ENCODE measurements at regions not wholly inside any gene's neighbourhood (a gene's known extent, or its start where the extent isn't known, plus 50 kb on each side); places are given as distances from the start of the nearest gene placed in this dataset.

DNA sequence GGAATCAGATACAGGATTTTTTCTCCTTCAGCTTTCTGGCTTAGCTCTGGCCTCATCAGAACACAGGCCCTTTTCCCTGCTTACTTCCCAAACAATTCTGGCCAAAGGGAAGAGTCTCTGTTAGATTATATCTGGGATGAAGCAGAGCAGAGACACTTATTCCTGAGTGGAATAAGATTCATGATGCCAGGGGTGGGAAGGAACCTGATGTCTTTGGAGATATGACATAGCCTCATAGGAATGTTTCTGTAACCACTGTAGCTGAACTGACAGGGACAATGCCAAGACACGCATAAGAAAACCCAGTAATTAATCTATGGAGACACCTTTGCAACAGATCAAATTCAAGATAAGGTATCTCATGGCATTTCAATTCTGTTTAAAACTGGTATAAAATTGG lies 177.1 kb upstream of the RAG2 start:
- TF ChIP-seq POLR2AphosphoS5 (IDR thresholded peaks at IDR 0.05) (no peak), POLR2A (IDR thresholded peaks at IDR 0.05) (no peak)
- TF ChIP-seq, protein P1, sequence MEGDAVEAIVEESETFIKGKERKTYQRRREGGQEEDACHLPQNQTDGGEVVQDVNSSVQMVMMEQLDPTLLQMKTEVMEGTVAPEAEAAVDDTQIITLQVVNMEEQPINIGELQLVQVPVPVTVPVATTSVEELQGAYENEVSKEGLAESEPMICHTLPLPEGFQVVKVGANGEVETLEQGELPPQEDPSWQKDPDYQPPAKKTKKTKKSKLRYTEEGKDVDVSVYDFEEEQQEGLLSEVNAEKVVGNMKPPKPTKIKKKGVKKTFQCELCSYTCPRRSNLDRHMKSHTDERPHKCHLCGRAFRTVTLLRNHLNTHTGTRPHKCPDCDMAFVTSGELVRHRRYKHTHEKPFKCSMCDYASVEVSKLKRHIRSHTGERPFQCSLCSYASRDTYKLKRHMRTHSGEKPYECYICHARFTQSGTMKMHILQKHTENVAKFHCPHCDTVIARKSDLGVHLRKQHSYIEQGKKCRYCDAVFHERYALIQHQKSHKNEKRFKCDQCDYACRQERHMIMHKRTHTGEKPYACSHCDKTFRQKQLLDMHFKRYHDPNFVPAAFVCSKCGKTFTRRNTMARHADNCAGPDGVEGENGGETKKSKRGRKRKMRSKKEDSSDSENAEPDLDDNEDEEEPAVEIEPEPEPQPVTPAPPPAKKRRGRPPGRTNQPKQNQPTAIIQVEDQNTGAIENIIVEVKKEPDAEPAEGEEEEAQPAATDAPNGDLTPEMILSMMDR (IDR thresholded peaks at IDR 0.05), result no peak
- Histone ChIP-seq H3K9me3 (no peaks in the 10 kb centered on the region), H3K36me3 (no peaks in the 10 kb centered on the region), H3K27me3 (no peaks in the 10 kb centered on the region), H3K4me3 (no peak overlapping the region), H3K4me1 (no peaks in the 10 kb centered on the region), H3K27ac (no peak overlapping the region)
- intact Hi-C loops (cut with DNase I; ENCODE audit: low total_unique reads), result no loop called here
- 64 to 81% (median 74%) methylated on average over 1 of the region's 1 CpG for WGBS, 5 donors
- DNase-seq, result no peak

DNA sequence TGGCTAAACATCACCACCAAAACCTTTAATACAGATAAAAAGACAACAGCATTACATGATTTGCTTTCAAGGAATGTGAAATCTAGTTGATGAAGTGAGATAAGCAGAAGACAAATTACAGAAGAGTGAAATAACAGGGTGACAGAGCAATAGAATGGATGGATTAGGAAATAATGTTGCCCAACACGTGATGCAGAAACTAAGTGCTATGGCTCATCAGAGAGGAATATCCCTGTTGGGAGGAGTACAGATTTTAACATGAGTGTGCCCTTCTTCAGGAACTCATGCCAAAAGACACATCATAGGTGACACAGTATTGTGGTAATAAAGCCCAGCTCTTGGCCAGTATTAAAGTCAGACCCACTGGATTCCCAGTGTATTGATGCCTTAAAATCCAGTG lies 176.6 kb upstream of the RAG2 start:
- WGBS, 5 donors, result 57 to 77% (median 68%) methylated on average over 1 of the region's 1 CpG
- H3K27me3 ChIP-seq, result no peaks in the 10 kb centered on the region
- H3K4me1 ChIP-seq, result no peaks in the 10 kb centered on the region
- no peaks in the 10 kb centered on the region for H3K9me3 ChIP-seq
- DNase-seq, result no peak
- H3K36me3 ChIP-seq, result no peaks in the 10 kb centered on the region
- no peak overlapping the region for H3K27ac ChIP-seq
- TF ChIP-seq POLR2AphosphoS5 (IDR thresholded peaks at IDR 0.05), result no peak
- TF ChIP-seq EP300 (IDR thresholded peaks at IDR 0.05), result no peak
- no peak for TF ChIP-seq POLR2A (IDR thresholded peaks at IDR 0.05)
- TF ChIP-seq, protein P1 (IDR thresholded peaks at IDR 0.05), result no peak
- intact Hi-C loops (cut with DNase I; ENCODE audit: low total_unique reads), result no loop called here
- H3K4me3 ChIP-seq, result no peak overlapping the region

DNA sequence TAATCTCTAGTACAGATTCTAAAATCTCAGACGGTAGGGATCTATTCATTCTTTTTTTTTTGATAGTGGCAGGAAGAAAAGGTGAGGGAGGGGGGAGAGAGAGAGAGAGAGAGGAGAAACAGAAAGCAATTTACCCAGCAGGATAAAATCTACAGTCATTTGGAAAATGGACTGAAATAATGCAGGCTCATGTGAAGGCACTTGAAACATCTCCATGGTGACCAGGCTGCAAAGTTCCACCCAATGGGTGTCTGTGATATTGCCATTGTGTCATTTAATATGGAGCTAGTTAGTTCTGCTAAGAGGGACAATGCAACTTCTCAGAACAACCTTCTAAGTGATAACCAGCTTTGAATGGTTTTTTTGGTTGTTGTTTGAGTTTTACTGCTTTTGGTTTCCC lies 165.2 kb upstream of the RAG2 start:
- no peak overlapping the region for H3K4me3 ChIP-seq
- H3K36me3 ChIP-seq, result no peaks in the 10 kb centered on the region
- TF ChIP-seq EP300 (IDR thresholded peaks at IDR 0.05) (no peak), POLR2AphosphoS5 (IDR thresholded peaks at IDR 0.05) (no peak), POLR2A (IDR thresholded peaks at IDR 0.05) (no peak)
- TF ChIP-seq, protein P1 (IDR thresholded peaks at IDR 0.05), result no peak
- WGBS, 5 donors, result 6 to 37% (median 17%) methylated on average over 1 of the region's 1 CpG
- H3K4me1 ChIP-seq, result no peaks in the 10 kb centered on the region
- intact Hi-C loops (cut with DNase I; ENCODE audit: low total_unique reads), result no loop called here
- no peak for DNase-seq
- H3K27me3 ChIP-seq, result no peaks in the 10 kb centered on the region
- no peaks in the 10 kb centered on the region for H3K9me3 ChIP-seq
- H3K27ac ChIP-seq, result no peak overlapping the region

DNA sequence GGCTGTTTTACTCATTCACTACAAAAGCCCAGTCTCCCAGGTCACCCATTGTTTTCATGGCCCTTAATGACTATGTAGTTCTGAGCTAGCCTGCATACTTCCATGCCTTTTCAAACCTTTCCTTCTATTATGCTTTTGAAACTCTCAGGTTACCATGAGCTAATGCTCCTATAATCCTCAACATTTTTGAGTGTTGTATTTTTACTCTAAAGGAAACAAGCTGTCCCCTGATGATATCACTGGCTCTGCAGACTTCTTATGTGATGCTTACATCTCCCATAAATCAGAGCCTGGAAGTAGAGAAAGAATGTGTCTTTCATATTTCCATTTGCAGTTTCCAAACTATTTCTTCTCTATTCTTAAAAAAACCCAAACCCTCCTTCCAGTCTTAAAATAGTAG lies 159.0 kb upstream of the RAG2 start:
- Histone ChIP-seq H3K27ac (no peak overlapping the region), H3K4me3 (no peak overlapping the region), H3K4me1 (no peaks in the 10 kb centered on the region), H3K36me3 (no peaks in the 10 kb centered on the region), H3K27me3 (no peaks in the 10 kb centered on the region), H3K9me3 (no peaks in the 10 kb centered on the region)
- intact Hi-C loops (cut with DNase I; ENCODE audit: low total_unique reads), result no loop called here
- no peak for DNase-seq
- TF ChIP-seq POLR2A (IDR thresholded peaks at IDR 0.05) (no peak), POLR2AphosphoS5 (IDR thresholded peaks at IDR 0.05) (no peak), EP300 (IDR thresholded peaks at IDR 0.05) (no peak)
- TF ChIP-seq, protein P1 (IDR thresholded peaks at IDR 0.05), result no peak

DNA sequence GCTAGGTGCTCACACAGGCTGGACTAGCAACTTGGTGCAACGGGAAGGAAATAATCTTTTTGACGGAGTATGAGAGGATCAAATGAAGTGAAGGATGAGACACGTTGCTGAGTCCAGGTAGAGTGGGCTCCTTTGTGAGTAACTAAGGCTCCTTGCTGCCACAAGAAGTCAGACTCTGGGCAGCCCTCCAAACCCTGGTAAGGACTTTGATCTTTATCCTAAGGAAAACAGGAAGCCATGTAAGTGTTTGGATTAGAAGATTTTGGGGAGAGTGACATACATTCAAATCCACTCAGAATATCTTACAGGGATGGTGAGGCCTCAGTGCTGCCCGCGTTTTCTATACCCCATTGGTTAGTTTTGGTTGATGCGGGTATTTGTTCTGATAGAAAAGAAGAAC lies 155.9 kb upstream of the RAG2 start:
- no peak overlapping the region for H3K27ac ChIP-seq
- no peak for DNase-seq
- H3K36me3 ChIP-seq, result no peaks in the 10 kb centered on the region
- no peaks in the 10 kb centered on the region for H3K27me3 ChIP-seq
- no peaks in the 10 kb centered on the region for H3K9me3 ChIP-seq
- 65 to 78% (median 69%) methylated on average over 6 of the region's 6 CpGs for WGBS, 5 donors
- intact Hi-C loops (cut with DNase I; ENCODE audit: low total_unique reads), result no loop called here
- no peaks in the 10 kb centered on the region for H3K4me1 ChIP-seq
- TF ChIP-seq EP300 (IDR thresholded peaks at IDR 0.05), result no peak
- TF ChIP-seq POLR2A (IDR thresholded peaks at IDR 0.05), result no peak
- TF ChIP-seq POLR2AphosphoS5 (IDR thresholded peaks at IDR 0.05), result no peak
- TF ChIP-seq, protein P1 (IDR thresholded peaks at IDR 0.05), result no peak
- H3K4me3 ChIP-seq, result no peak overlapping the region

Measured in stomach (tissue), 8 donors.